IMR-90 (cell line): ENCODE measurements at regions not wholly inside any gene's neighbourhood (a gene's known extent, or its start where the extent isn't known, plus 50 kb on each side); places are given as distances from the start of the nearest gene placed in this dataset.

Experiments
- ATAC-seq: fragments of 200-7000 bp; cut with Tn5 transposase; 2 replicates; pipeline ENCODE4 v1.9.1; 2020; ENCODE audit warnings: low read depth, mild to moderate bottlenecking, moderate library complexity
- BruUV-seq: library from RNA; stranded (reverse); fragments of 400-500 nt; replicated peaks from 2 replicates; lab custom pipeline; 2021; lab: Mats Ljungman, UMichigan
- CTCF ChIA-PET: fragments of 300-600 bp; formaldehyde crosslinking; extraction: SDS; loops from one replicate; lab custom pipeline; 2021; ENCODE audit warnings: antibody characterized with exemption; lab: Yijun Ruan, JAX
- POLR2A ChIA-PET: fragments of 300-600 bp; sonication (Branson Sonifier 250); formaldehyde crosslinking; loops from one replicate; lab custom pipeline; 2022; ENCODE audit warnings: antibody characterized with exemption; ENCODE audit not compliant: unreplicated experiment; lab: Charles Lee
- DNase-seq: peaks from one replicate; pipeline ENCODE4 v3.0.0; 2013
- H2AFZ ChIP-seq: replicated peaks from 2 replicates; pipeline ENCODE3; 2013; ENCODE audit warnings: low read length, mild to moderate bottlenecking; ENCODE audit not compliant: poor library complexity
- H2AK5ac ChIP-seq: 2 replicates; pipeline ENCODE4 v1.6.1; 2013; ENCODE audit warnings: low read depth, low read length, inconsistent platforms
- H2AK9ac ChIP-seq: replicated peaks from 2 replicates; pipeline ENCODE3; 2013; ENCODE audit warnings: mild to moderate bottlenecking, low read depth, low read length, moderate library complexity; ENCODE audit not compliant: poor library complexity
- H2BK120ac ChIP-seq: 2 replicates; pipeline ENCODE4 v1.6.1; 2013; ENCODE audit warnings: low read depth, low read length, inconsistent platforms
- H2BK15ac ChIP-seq: 3 replicates; pipeline ENCODE4 v1.6.1; 2013; ENCODE audit warnings: low read depth, low read length, inconsistent platforms
- H2BK20ac ChIP-seq: 2 replicates; pipeline ENCODE4 v1.6.1; 2013; ENCODE audit warnings: low read depth, mild to moderate bottlenecking, inconsistent platforms, low read length, moderate library complexity
- H2BK5ac ChIP-seq: 2 replicates; pipeline ENCODE4 v1.6.1; 2013; ENCODE audit warnings: mild to moderate bottlenecking, low read depth, low read length, inconsistent platforms; ENCODE audit not compliant: poor library complexity, severe bottlenecking
- H3K14ac ChIP-seq: replicated peaks from 2 replicates; pipeline ENCODE4 v1.6.1; 2013; ENCODE audit warnings: low read depth, low read length, inconsistent platforms
- H3K18ac ChIP-seq: 2 replicates; pipeline ENCODE4 v1.6.1; 2013; ENCODE audit warnings: low read depth, low read length, control low read depth
- H3K23ac ChIP-seq: 2 replicates; pipeline ENCODE4 v1.6.1; 2013; ENCODE audit warnings: low read depth, low read length, inconsistent platforms
- H3K27ac ChIP-seq: 2 replicates; pipeline ENCODE4 v1.5.1; 2013; ENCODE audit warnings: mild to moderate bottlenecking, control low read depth, low read length; ENCODE audit not compliant: insufficient read depth
- H3K27me3 ChIP-seq: 2 replicates; pipeline ENCODE4 v1.6.1; 2013; ENCODE audit warnings: low read length; ENCODE audit not compliant: control insufficient read depth, insufficient read depth
- H3K36me3 ChIP-seq: 2 replicates; pipeline ENCODE4 v1.6.1; 2013; ENCODE audit warnings: low read length, mixed read lengths; ENCODE audit not compliant: control insufficient read depth, insufficient read depth
- H3K4ac ChIP-seq: 2 replicates; pipeline ENCODE4 v1.6.1; 2013; ENCODE audit warnings: low read depth, low read length, inconsistent platforms
- H3K4me1 ChIP-seq: 2 replicates; pipeline ENCODE4 v1.6.1; 2013; ENCODE audit warnings: low read length, mixed read lengths; ENCODE audit not compliant: control insufficient read depth, insufficient read depth
- H3K4me2 ChIP-seq: 2 replicates; pipeline ENCODE4 v1.6.1; 2013; ENCODE audit warnings: low read depth, mild to moderate bottlenecking, control low read depth, low read length, moderate library complexity
- H3K4me3 ChIP-seq: 2 replicates; pipeline ENCODE4 v1.5.1; 2013; ENCODE audit warnings: low read depth, mild to moderate bottlenecking, control low read depth, low read length, moderate library complexity; ENCODE audit not compliant: insufficient read depth
- H3K56ac ChIP-seq: 2 replicates; pipeline ENCODE4 v1.6.1; 2013; ENCODE audit warnings: low read length, inconsistent platforms; ENCODE audit not compliant: insufficient read depth; ENCODE audit errors: extremely low read depth
- H3K79me1 ChIP-seq, 2 experiments: 2 replicates each; pipeline ENCODE4 v1.6.1; 2013; ENCODE audit warnings: low read length in 2 of 2, inconsistent platforms in 1 of 2, low read depth in 1 of 2
- H3K9ac ChIP-seq: 2 replicates; pipeline ENCODE4 v1.6.1; 2013; ENCODE audit warnings: low read depth, low read length, control low read depth
- H3K9me1 ChIP-seq: 2 replicates; pipeline ENCODE4 v1.6.1; 2013; ENCODE audit warnings: low read length, inconsistent platforms; ENCODE audit not compliant: insufficient read depth
- H3K9me3 ChIP-seq: 2 replicates; pipeline ENCODE4 v1.6.1; 2013; ENCODE audit warnings: low read length; ENCODE audit not compliant: control insufficient read depth, insufficient read depth
- H4K20me1 ChIP-seq: 2 replicates; pipeline ENCODE4 v1.6.1; 2013; ENCODE audit warnings: low read length, inconsistent platforms; ENCODE audit not compliant: insufficient read depth
- H4K5ac ChIP-seq: 2 replicates; pipeline ENCODE4 v1.6.1; 2013; ENCODE audit warnings: mild to moderate bottlenecking, low read depth, low read length, control low read depth
- H4K8ac ChIP-seq, 2 experiments: 2 replicates each; pipeline ENCODE4 v1.6.1; 2013; ENCODE audit warnings: low read depth in 2 of 2, low read length in 2 of 2, control low read depth in 1 of 2, inconsistent platforms in 1 of 2
- H4K91ac ChIP-seq: 2 replicates; pipeline ENCODE4 v1.6.1; 2013; ENCODE audit warnings: low read depth, low read length, inconsistent platforms; ENCODE audit not compliant: insufficient read depth
- MAZ ChIP-seq: IDR thresholded peaks from 2 replicates; pipeline ENCODE4 v1.6.1; 2012; ENCODE audit warnings: low read depth, mild to moderate bottlenecking, low read length, improper control_type of control experiment, moderate library complexity, borderline replicate concordance
- NFE2L2 ChIP-seq: fragments of 150-350 bp; IDR thresholded peaks from 2 replicates; pipeline ENCODE4 v1.6.1; 2016; ENCODE audit warnings: low read depth, mild to moderate bottlenecking, low read length
- POLR2A ChIP-seq: IDR thresholded peaks from 2 replicates; pipeline ENCODE4 v1.6.1; 2012; ENCODE audit warnings: mild to moderate bottlenecking, low read depth, low read length
- WGBS, 2 experiments: methylation state at CpG; one replicate each; pipeline versions ENCODE4 v1.1.5 to v1.1.7; 2013; ENCODE audit warnings: missing lambda C conversion rate in 2 of 2; ENCODE audit not compliant: insufficient read length in 1 of 2; ENCODE audit errors: extremely low coverage in 2 of 2; 5-methylcytosine and 5-hydroxymethylcytosine counted together
- dilution Hi-C: fragments of 300-500 bp; cut with HindIII; formaldehyde crosslinking; loops from one replicate; pipeline ENCODE4 v1.14.3; 2018; ENCODE audit warnings: low sequenced_read_pairs; ENCODE audit not compliant: unreplicated experiment
- in situ Hi-C: fragments of 300-500 bp; cut with MboI; formaldehyde crosslinking; loops from 3 replicates; pipeline ENCODE4 v1.14.3; 2019; ENCODE audit warnings: low sequenced_read_pairs, inconsistent platforms, mixed read lengths
- intact Hi-C: fragments of 100-400 bp; cut with micrococcal nuclease; formaldehyde crosslinking; loops from 2 replicates; pipeline ENCODE4 v1.10.0; 2022

- H3K36me3 ChIP-seq = no peaks in the 10 kb centered on the region
- CTCF ChIA-PET = no interaction called here
Measured at GRCh38 chr6:87959083-87959482, 88.6 kb upstream of the SPACA1 start.

More at GRCh38 chr6:87959083-87959482, 88.6 kb upstream of the SPACA1 start:
- no CpG with 5 or more reads among the region's 1 CpG for WGBS, 2 experiments
- H3K4ac ChIP-seq = no peak overlapping the region
- H3K56ac ChIP-seq = no peak overlapping the region
- intact Hi-C loops = no loop called here
- no peak overlapping the region for H2AFZ ChIP-seq
- H3K4me1 ChIP-seq = no peaks in the 10 kb centered on the region
- H4K91ac ChIP-seq = no peak overlapping the region
- no peak overlapping the region for H3K4me2 ChIP-seq
- no peak overlapping the region for H4K8ac ChIP-seq
- H3K14ac ChIP-seq = no peak overlapping the region
- no peak overlapping the region for H3K9ac ChIP-seq
- in situ Hi-C loops = no loop called here
- no peak overlapping the region for H2AK9ac ChIP-seq
- no peak overlapping the region for H3K4me3 ChIP-seq
- POLR2A ChIA-PET = no interaction called here
- no peaks in the 10 kb centered on the region for H3K79me1 ChIP-seq
- no peak overlapping the region for H2AK5ac ChIP-seq
- H2BK120ac ChIP-seq = no peak overlapping the region
- DNase-seq (no peak), ATAC-seq (no peak)
- H2BK15ac ChIP-seq = no peak overlapping the region
- no peaks in the 10 kb centered on the region for H3K9me1 ChIP-seq
- H2BK5ac ChIP-seq = no peak overlapping the region
- dilution Hi-C loops = no loop called here
- no peaks in the 10 kb centered on the region for H3K9me3 ChIP-seq
- no peaks in the 10 kb centered on the region for H3K27me3 ChIP-seq
- no TSS peak for BruUV-seq
- no peak for TF ChIP-seq NFE2L2
- TF ChIP-seq POLR2A = no peak
- TF ChIP-seq MAZ = no peak
- H3K18ac ChIP-seq = no peak overlapping the region
- H3K23ac ChIP-seq = no peak overlapping the region
- H2BK20ac ChIP-seq = no peak overlapping the region
- H4K5ac ChIP-seq = no peak overlapping the region
- no peaks in the 10 kb centered on the region for H4K20me1 ChIP-seq
- no peak overlapping the region for H3K27ac ChIP-seq
